ENCODE measurements at regions not wholly inside any gene's neighbourhood (a gene's known extent, or its start where the extent isn't known, plus 50 kb on each side); places are given as distances from the start of the nearest gene placed in this dataset.

- Mint-ChIP-seq H3K4me1 (no peaks in the 10 kb centered on the region), H3K27ac (no peak overlapping the region), H3K4me3 (no peak overlapping the region), H3K36me3 (no peaks in the 10 kb centered on the region), H3K9me3 (peaks cover 0 to 30% (median 9%) of the 10 kb centered on the region in 5 donors), H3K27me3 (no peaks in the 10 kb centered on the region)
- Histone ChIP-seq H3K9me3 (ENCODE audit: low read length) (no peaks in the 10 kb centered on the region), H3K4me1 (ENCODE audit: insufficient read depth, low read length) (no peaks in the 10 kb centered on the region), H3K4me3 (ENCODE audit: low read length) (no peak overlapping the region), H3K27ac (ENCODE audit: low read depth, low read length) (no peak overlapping the region), H3K27me3 (ENCODE audit: insufficient read depth, low read length, poor library complexity, severe bottlenecking) (no peaks in the 10 kb centered on the region), H3K36me3 (ENCODE audit: insufficient read depth, low read length) (no peaks in the 10 kb centered on the region)
- no peak for DNase-seq
- ChIA-PET CTCF (no interaction called here), POLR2A (no interaction called here)
Observed at GRCh38 chr4:12231098-12231497, 802.4 kb upstream of the HS3ST1 start.

- no peak overlapping the region for H3K27ac Mint-ChIP-seq
- no peaks in the 10 kb centered on the region for H3K27me3 Mint-ChIP-seq
Observed at GRCh38 chr4:12221031-12221430, 792.3 kb upstream of the HS3ST1 start.

GRCh38 chr4:12211636-12212035, 782.9 kb upstream of the HS3ST1 start:
- no peaks in the 10 kb centered on the region for H3K36me3 Mint-ChIP-seq
- no peaks in the 10 kb centered on the region for H3K27me3 ChIP-seq (ENCODE audit: insufficient read depth, low read length, poor library complexity, severe bottlenecking)
- no peaks in the 10 kb centered on the region for H3K36me3 ChIP-seq (ENCODE audit: insufficient read depth, low read length)
- no peaks in the 10 kb centered on the region for H3K27me3 Mint-ChIP-seq
- no peaks in the 10 kb centered on the region for H3K9me3 ChIP-seq (ENCODE audit: low read length)
- H3K27ac Mint-ChIP-seq = no peak overlapping the region
- ChIA-PET CTCF (no interaction called here), POLR2A (no interaction called here)
- H3K4me1 ChIP-seq (ENCODE audit: insufficient read depth, low read length) = no peaks in the 10 kb centered on the region
- H3K4me3 ChIP-seq (ENCODE audit: low read length) = no peak overlapping the region
- H3K9me3 Mint-ChIP-seq = peaks cover 1 to 17% (median 6%) of the 10 kb centered on the region in 5 donors
- H3K4me1 Mint-ChIP-seq = no peaks in the 10 kb centered on the region
- DNase-seq = no peak
- H3K27ac ChIP-seq (ENCODE audit: low read depth, low read length) = no peak overlapping the region
- no peak overlapping the region for H3K4me3 Mint-ChIP-seq

More at GRCh38 chr4:12221031-12221430, 792.3 kb upstream of the HS3ST1 start:
- no peaks in the 10 kb centered on the region for H3K4me1 ChIP-seq (ENCODE audit: insufficient read depth, low read length)
- no peak for DNase-seq
- no peaks in the 10 kb centered on the region for H3K36me3 ChIP-seq (ENCODE audit: insufficient read depth, low read length)
- ChIA-PET POLR2A (no interaction called here), CTCF (no interaction called here)
- no peak overlapping the region for H3K27ac ChIP-seq (ENCODE audit: low read depth, low read length)
- H3K4me3 ChIP-seq (ENCODE audit: low read length) = no peak overlapping the region
- no peaks in the 10 kb centered on the region for H3K36me3 Mint-ChIP-seq
- no peak overlapping the region for H3K4me3 Mint-ChIP-seq
- no peaks in the 10 kb centered on the region for H3K4me1 Mint-ChIP-seq
- H3K9me3 Mint-ChIP-seq = peaks cover 0 to 32% (median 5%) of the 10 kb centered on the region in 5 donors
- no peaks in the 10 kb centered on the region for H3K9me3 ChIP-seq (ENCODE audit: low read length)
- no peaks in the 10 kb centered on the region for H3K27me3 ChIP-seq (ENCODE audit: insufficient read depth, low read length, poor library complexity, severe bottlenecking)

GRCh38 chr4:12207396-12207795, 778.7 kb upstream of the HS3ST1 start:
- Histone ChIP-seq H3K4me3 (ENCODE audit: low read length) (no peak overlapping the region), H3K27me3 (ENCODE audit: insufficient read depth, low read length, poor library complexity, severe bottlenecking) (no peaks in the 10 kb centered on the region), H3K4me1 (ENCODE audit: insufficient read depth, low read length) (no peaks in the 10 kb centered on the region), H3K27ac (ENCODE audit: low read depth, low read length) (no peak overlapping the region), H3K9me3 (ENCODE audit: low read length) (no peaks in the 10 kb centered on the region), H3K36me3 (ENCODE audit: insufficient read depth, low read length) (no peaks in the 10 kb centered on the region)
- H3K9me3 Mint-ChIP-seq = peaks cover 0 to 18% (median 8%) of the 10 kb centered on the region in 5 donors
- H3K27ac Mint-ChIP-seq = no peak overlapping the region
- CTCF ChIA-PET = no interaction called here
- POLR2A ChIA-PET = no interaction called here
- H3K27me3 Mint-ChIP-seq = peaks cover 0 to under 1% of the 10 kb centered on the region in 2 donors
- no peak for DNase-seq
- H3K4me1 Mint-ChIP-seq = no peaks in the 10 kb centered on the region
- no peak overlapping the region for H3K4me3 Mint-ChIP-seq
- H3K36me3 Mint-ChIP-seq = no peaks in the 10 kb centered on the region

- Histone ChIP-seq H3K27ac (ENCODE audit: low read depth, low read length) (no peak overlapping the region), H3K27me3 (ENCODE audit: insufficient read depth, low read length, poor library complexity, severe bottlenecking) (no peaks in the 10 kb centered on the region), H3K36me3 (ENCODE audit: insufficient read depth, low read length) (no peaks in the 10 kb centered on the region), H3K4me3 (ENCODE audit: low read length) (no peak overlapping the region), H3K9me3 (ENCODE audit: low read length) (no peaks in the 10 kb centered on the region), H3K4me1 (ENCODE audit: insufficient read depth, low read length) (no peaks in the 10 kb centered on the region)
- Mint-ChIP-seq H3K9me3 (peaks cover 0 to 14% (median 7%) of the 10 kb centered on the region in 5 donors), H3K27me3 (peaks cover 0 to 2% of the 10 kb centered on the region in 2 donors), H3K4me3 (no peak overlapping the region), H3K4me1 (no peaks in the 10 kb centered on the region), H3K36me3 (no peaks in the 10 kb centered on the region), H3K27ac (no peak overlapping the region)
- ChIA-PET POLR2A (no interaction called here), CTCF (no interaction called here)
- no peak for DNase-seq
Observed at GRCh38 chr4:12206091-12206490, 777.4 kb upstream of the HS3ST1 start.

GRCh38 chr4:12203945-12204344, 775.3 kb upstream of the HS3ST1 start:
- H3K27ac Mint-ChIP-seq = no peak overlapping the region
- no peak overlapping the region for H3K4me3 ChIP-seq (ENCODE audit: low read length)
- H3K27ac ChIP-seq (ENCODE audit: low read depth, low read length) = no peak overlapping the region
- peaks cover 0 to 2% of the 10 kb centered on the region in 2 donors for H3K27me3 Mint-ChIP-seq
- no peaks in the 10 kb centered on the region for H3K9me3 ChIP-seq (ENCODE audit: low read length)
- H3K4me1 ChIP-seq (ENCODE audit: insufficient read depth, low read length) = no peaks in the 10 kb centered on the region
- no peaks in the 10 kb centered on the region for H3K36me3 ChIP-seq (ENCODE audit: insufficient read depth, low read length)
- ChIA-PET CTCF (no interaction called here), POLR2A (no interaction called here)
- no peak for DNase-seq
- no peaks in the 10 kb centered on the region for H3K36me3 Mint-ChIP-seq
- no peak overlapping the region for H3K4me3 Mint-ChIP-seq
- H3K4me1 Mint-ChIP-seq = no peaks in the 10 kb centered on the region
- no peaks in the 10 kb centered on the region for H3K27me3 ChIP-seq (ENCODE audit: insufficient read depth, low read length, poor library complexity, severe bottlenecking)
- H3K9me3 Mint-ChIP-seq = peaks cover 0 to 20% (median 5%) of the 10 kb centered on the region in 5 donors

GRCh38 chr4:12200226-12200625, 771.5 kb upstream of the HS3ST1 start:
- ChIA-PET CTCF (no interaction called here), POLR2A (no interaction called here)
- no peaks in the 10 kb centered on the region for H3K27me3 ChIP-seq (ENCODE audit: insufficient read depth, low read length, poor library complexity, severe bottlenecking)
- H3K9me3 ChIP-seq (ENCODE audit: low read length) = no peaks in the 10 kb centered on the region
- Mint-ChIP-seq H3K27ac (no peak overlapping the region), H3K4me3 (no peak overlapping the region), H3K4me1 (no peaks in the 10 kb centered on the region), H3K36me3 (no peaks in the 10 kb centered on the region), H3K27me3 (peaks cover 0 to 2% of the 10 kb centered on the region in 2 donors), H3K9me3 (peaks cover 2 to 36% (median 8%) of the 10 kb centered on the region in 5 donors)
- no peak overlapping the region for H3K4me3 ChIP-seq (ENCODE audit: low read length)
- H3K4me1 ChIP-seq (ENCODE audit: insufficient read depth, low read length) = no peaks in the 10 kb centered on the region
- DNase-seq = no peak
- no peaks in the 10 kb centered on the region for H3K36me3 ChIP-seq (ENCODE audit: insufficient read depth, low read length)
- H3K27ac ChIP-seq (ENCODE audit: low read depth, low read length) = no peak overlapping the region

- no peaks in the 10 kb centered on the region for H3K27me3 Mint-ChIP-seq
Observed at GRCh38 chr4:12186526-12186925, 757.8 kb upstream of the HS3ST1 start.

More at GRCh38 chr4:12186526-12186925, 757.8 kb upstream of the HS3ST1 start:
- H3K4me3 ChIP-seq (ENCODE audit: low read length) = no peak overlapping the region
- no peaks in the 10 kb centered on the region for H3K4me1 ChIP-seq (ENCODE audit: insufficient read depth, low read length)
- Mint-ChIP-seq H3K4me3 (no peak overlapping the region), H3K27ac (no peak overlapping the region), H3K4me1 (no peaks in the 10 kb centered on the region), H3K9me3 (peaks cover 0 to 23% (median 10%) of the 10 kb centered on the region in 5 donors), H3K36me3 (no peaks in the 10 kb centered on the region)
- no peaks in the 10 kb centered on the region for H3K27me3 ChIP-seq (ENCODE audit: insufficient read depth, low read length, poor library complexity, severe bottlenecking)
- no peak for DNase-seq
- POLR2A ChIA-PET = no interaction called here
- CTCF ChIA-PET = no interaction called here
- no peaks in the 10 kb centered on the region for H3K36me3 ChIP-seq (ENCODE audit: insufficient read depth, low read length)
- no peak overlapping the region for H3K27ac ChIP-seq (ENCODE audit: low read depth, low read length)
- no peaks in the 10 kb centered on the region for H3K9me3 ChIP-seq (ENCODE audit: low read length)
